ENCODE measurements at regions not wholly inside any gene's neighbourhood (a gene's known extent, or its start where the extent isn't known, plus 50 kb on each side); places are given as distances from the start of the nearest gene placed in this dataset.

GRCh38 chr4:59200992-59201391 lies 1999.1 kb upstream of the ADGRL3 start:
- no peak for DNase-seq (ENCODE audit: extremely low read depth, low read depth)
- TF ChIP-seq, protein P1, sequence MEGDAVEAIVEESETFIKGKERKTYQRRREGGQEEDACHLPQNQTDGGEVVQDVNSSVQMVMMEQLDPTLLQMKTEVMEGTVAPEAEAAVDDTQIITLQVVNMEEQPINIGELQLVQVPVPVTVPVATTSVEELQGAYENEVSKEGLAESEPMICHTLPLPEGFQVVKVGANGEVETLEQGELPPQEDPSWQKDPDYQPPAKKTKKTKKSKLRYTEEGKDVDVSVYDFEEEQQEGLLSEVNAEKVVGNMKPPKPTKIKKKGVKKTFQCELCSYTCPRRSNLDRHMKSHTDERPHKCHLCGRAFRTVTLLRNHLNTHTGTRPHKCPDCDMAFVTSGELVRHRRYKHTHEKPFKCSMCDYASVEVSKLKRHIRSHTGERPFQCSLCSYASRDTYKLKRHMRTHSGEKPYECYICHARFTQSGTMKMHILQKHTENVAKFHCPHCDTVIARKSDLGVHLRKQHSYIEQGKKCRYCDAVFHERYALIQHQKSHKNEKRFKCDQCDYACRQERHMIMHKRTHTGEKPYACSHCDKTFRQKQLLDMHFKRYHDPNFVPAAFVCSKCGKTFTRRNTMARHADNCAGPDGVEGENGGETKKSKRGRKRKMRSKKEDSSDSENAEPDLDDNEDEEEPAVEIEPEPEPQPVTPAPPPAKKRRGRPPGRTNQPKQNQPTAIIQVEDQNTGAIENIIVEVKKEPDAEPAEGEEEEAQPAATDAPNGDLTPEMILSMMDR (IDR thresholded peaks at IDR 0.05; ENCODE audit: low read depth, low read length, missing control alignments), result no peak

DNA sequence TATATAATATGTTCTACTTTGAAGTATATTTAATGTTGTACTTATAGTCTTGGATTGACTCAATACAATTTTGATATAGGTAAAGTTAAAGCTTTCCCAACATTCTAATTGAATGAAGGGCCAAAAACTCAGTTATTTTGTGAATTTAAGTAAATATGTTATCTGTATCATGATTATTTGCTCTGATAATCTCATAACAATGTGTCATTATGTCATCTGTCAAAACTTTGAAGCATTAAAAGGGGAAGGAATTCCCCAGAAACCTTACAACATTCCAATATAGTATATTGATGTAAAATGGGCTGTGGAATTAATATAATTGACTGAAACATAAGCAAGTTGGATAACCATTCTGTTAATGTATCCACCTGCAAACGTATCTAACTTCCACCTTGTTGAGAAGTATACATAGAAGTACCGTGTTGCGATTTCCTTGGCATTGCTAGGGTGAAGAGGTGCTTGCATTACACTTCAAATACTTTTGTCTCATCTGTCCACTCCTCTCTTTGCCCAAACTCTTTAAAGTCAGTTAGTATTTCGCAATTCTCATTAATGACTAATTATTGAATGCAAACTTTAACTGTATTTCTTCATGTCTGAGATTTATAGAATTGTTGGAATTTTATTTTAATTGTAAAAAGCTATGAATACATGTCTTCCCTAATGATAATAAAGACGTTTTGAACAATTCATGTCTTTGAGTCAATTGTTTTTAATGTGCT lies 1982.1 kb upstream of the ADGRL3 start:
- DNase-seq (ENCODE audit: extremely low read depth, low read depth), result no peak
- TF ChIP-seq, protein P1 (IDR thresholded peaks at IDR 0.05; ENCODE audit: low read depth, low read length, missing control alignments), result no peak
- no peak overlapping the region for H3K4me3 ChIP-seq (replicated peaks; ENCODE audit: low read depth, low read length)

More at GRCh38 chr4:59200992-59201391, 1999.1 kb upstream of the ADGRL3 start:
- no peak overlapping the region for H3K4me3 ChIP-seq (replicated peaks; ENCODE audit: low read depth, low read length)

DNA sequence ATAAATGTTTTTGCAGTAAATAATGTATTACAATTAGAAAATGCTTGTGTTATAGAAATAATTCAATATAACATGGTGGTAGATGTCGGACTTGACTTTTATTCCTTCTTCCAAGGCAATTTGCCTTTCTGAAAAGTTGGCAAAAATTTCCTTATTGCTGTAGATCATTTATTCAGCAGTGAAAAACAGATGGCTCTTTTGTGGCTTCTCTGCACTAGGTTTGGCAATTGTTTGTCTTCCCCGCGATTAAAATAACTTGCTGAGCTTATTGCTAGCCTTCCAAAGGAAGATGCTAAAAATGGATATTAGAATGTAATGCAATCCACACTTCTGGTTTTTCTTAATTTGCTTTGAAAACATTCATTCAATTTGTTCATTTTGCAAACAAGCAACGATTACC lies 1977.9 kb upstream of the ADGRL3 start:
- H3K4me3 ChIP-seq (replicated peaks; ENCODE audit: low read depth, low read length), result no peak overlapping the region
- DNase-seq (ENCODE audit: extremely low read depth, low read depth), result no peak
- TF ChIP-seq, protein P1 (IDR thresholded peaks at IDR 0.05; ENCODE audit: low read depth, low read length, missing control alignments), result no peak

- DNase-seq (ENCODE audit: extremely low read depth, low read depth), result no peak
- TF ChIP-seq, protein P1 (IDR thresholded peaks at IDR 0.05; ENCODE audit: low read depth, low read length, missing control alignments), result no peak
- no peak overlapping the region for H3K4me3 ChIP-seq (replicated peaks; ENCODE audit: low read depth, low read length)
These were observed 1976.7 kb upstream of the ADGRL3 start for GRCh38 chr4:59223292-59223941.

GRCh38 chr4:59238212-59238611 lies 1961.9 kb upstream of the ADGRL3 start:
- no peak for DNase-seq (ENCODE audit: extremely low read depth, low read depth)
- H3K4me3 ChIP-seq (replicated peaks; ENCODE audit: low read depth, low read length), result no peak overlapping the region
- TF ChIP-seq, protein P1 (IDR thresholded peaks at IDR 0.05; ENCODE audit: low read depth, low read length, missing control alignments), result no peak

DNA sequence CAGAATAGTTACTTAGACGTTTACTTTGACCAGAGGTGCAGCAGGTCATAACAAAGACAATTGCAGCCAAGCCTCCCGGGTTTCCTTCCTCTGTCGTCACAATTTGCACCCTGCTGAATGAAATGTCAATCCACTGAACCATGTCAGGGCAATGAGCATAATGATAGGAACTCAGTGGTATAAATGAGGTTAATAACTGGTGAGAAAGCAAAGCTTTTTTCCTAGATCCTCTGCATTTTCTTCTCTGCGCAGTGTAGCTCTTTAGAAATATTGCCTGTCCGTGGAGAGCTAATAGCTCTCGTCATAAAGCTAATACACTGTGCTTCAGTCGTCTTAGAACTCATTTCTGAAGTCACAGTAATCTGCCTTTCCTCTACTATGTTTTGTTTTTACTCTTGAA lies 1960.1 kb upstream of the ADGRL3 start:
- DNase-seq (ENCODE audit: extremely low read depth, low read depth), result no peak
- no peak overlapping the region for H3K4me3 ChIP-seq (replicated peaks; ENCODE audit: low read depth, low read length)
- TF ChIP-seq, protein P1 (IDR thresholded peaks at IDR 0.05; ENCODE audit: low read depth, low read length, missing control alignments), result no peak
